ENCODE measurements at regions not wholly inside any gene's neighbourhood (a gene's known extent, or its start where the extent isn't known, plus 50 kb on each side); places are given as distances from the start of the nearest gene placed in this dataset.

GRCh38 chr14:53896726-53897125, 59.9 kb downstream of the BMP4 start:
- FAIRE-seq, result no peak

DNA sequence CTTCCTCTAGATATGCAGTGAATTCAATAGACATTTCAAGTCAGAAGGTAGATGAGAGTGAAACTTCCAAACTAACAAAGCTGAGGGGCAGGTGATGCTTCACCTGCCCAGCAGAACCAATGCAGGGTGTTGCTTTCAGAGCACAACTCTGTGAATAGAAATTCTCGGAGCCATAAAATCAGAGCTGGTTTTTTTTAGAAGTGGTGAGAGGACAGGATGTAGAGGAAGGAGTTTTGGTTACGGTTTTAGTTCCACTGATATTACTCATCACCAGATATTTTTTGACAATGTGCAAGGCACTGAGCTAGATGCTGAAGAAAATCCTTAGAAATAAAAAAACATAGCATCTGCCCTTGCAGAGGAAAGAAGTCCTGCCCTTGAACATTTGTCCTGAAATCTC, 62.2 kb downstream of the BMP4 start:
- FAIRE-seq, result no peak

- peak; percentile 7 for FAIRE-seq
Measured at GRCh38 chr14:53893374-53893773, 63.3 kb downstream of the BMP4 start.

DNA sequence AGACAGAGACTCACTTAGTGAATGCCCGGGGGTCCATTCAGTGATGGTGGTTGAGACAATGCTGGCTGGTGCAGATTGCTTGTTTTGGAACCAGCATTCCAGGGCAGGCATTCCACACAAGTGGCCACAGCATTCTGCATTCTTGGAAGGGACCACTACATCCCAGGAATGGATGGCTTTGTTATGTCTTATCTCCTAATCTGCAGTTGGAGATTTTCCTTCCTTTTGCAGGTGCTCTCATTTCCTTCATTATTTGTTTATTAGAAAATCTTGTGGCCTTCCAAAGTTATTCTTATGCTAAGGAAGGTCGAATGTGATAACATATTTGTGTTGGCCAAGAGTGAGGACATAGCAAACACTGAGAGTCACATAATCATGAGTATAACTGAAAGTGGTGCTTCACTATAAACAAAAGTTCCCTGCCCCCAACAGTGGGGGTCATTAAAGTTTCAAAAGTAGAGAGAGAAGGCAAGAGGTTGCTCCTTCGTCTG, 66.0 kb downstream of the BMP4 start:
- FAIRE-seq, result peak; percentile 90

GRCh38 chr14:53888535-53889386, 67.9 kb downstream of the BMP4 start:
- FAIRE-seq, result no peak

- peak; percentile 93 for FAIRE-seq
Measured at GRCh38 chr14:53885136-53885640, 71.4 kb downstream of the BMP4 start.

- no peak for FAIRE-seq
Measured at GRCh38 chr14:53884601-53885000, 72.0 kb downstream of the BMP4 start.

- FAIRE-seq, result no peak
Measured at GRCh38 chr14:53883739-53884138, 72.9 kb downstream of the BMP4 start.

- FAIRE-seq, result no peak
Measured at GRCh38 chr14:53882684-53883083, 73.9 kb downstream of the BMP4 start.

- FAIRE-seq, result no peak
Measured at GRCh38 chr14:53881921-53882320, 74.7 kb downstream of the BMP4 start.

GRCh38 chr14:53881161-53881871, 75.3 kb downstream of the BMP4 start:
- FAIRE-seq, result peak; percentile 100

GRCh38 chr14:53880761-53881160, 75.9 kb downstream of the BMP4 start:
- no peak for FAIRE-seq

DNA sequence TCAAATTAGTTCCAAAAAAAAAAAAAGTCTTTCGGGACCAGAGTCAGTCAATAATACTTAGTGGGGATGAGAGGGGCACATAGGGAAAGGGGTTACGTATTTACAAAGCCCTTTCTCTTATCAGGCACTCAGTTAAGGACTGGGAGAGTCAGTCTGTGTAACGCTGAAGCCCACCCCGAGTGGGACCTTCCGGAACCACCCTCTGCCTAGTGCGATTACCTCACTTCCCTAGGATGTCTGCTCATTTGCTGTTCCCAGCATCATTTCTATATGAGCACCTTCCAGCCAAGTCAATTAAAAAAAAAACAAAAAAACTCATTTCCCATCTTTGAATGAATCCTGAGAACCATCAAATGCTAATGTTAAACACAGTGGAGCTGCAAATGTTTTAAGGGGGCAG, 76.9 kb downstream of the BMP4 start:
- no peak for FAIRE-seq

DNA sequence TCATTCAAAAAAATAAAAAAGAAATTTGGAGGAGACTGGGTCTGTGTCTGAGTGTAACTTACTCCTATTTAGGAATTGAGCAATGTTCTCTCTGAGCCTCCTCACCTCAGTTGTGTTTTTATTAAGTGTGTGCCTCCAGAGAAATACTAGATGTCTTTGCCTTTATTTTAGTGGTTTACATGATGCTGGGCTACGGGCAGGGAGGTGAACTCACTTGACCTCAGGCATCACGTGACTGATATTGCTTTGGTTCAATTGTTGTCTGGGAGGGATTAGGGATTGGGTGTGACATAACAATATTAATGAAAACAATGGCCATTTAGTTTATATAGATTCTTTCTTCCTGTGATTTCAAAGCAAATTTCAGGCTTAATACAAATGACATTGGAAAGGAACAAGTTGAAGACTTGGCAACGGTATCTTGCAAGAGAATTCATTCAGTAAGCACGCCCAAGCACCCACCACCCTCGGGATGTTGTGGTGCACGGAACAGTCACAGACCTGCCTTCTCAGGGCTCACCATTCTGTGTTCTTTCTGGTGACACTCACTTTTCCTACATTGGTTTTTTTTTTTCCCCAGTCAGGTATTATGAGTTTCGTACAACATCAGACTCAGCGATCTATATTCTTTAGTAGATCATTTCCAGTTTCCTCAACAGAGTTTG, 77.5 kb downstream of the BMP4 start:
- peak; percentile 93 for FAIRE-seq

GRCh38 chr14:53875324-53875897, 81.2 kb downstream of the BMP4 start:
- FAIRE-seq, result no peak

DNA sequence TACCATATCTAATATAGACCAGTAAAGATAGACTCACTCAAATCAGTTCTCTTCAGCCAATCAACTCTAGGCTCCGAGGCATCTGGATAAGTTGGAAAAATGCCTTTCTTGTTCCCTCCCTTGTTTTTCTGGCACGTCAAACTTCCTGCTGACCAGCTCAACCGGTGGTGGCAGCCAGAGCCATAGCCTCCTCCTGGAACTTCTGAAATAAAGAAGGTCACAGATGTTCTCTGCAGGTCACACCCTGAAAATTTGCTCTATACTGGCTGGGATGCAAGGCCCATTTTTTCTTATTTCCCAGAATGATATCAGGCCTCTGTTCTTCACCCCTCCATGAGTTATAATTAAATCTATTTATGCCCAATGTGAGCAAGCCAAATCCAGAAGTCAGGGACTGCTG, 81.9 kb downstream of the BMP4 start:
- no peak for FAIRE-seq

- peak; percentile 60 for FAIRE-seq
Measured at GRCh38 chr14:53872681-53873089, 83.9 kb downstream of the BMP4 start.

DNA sequence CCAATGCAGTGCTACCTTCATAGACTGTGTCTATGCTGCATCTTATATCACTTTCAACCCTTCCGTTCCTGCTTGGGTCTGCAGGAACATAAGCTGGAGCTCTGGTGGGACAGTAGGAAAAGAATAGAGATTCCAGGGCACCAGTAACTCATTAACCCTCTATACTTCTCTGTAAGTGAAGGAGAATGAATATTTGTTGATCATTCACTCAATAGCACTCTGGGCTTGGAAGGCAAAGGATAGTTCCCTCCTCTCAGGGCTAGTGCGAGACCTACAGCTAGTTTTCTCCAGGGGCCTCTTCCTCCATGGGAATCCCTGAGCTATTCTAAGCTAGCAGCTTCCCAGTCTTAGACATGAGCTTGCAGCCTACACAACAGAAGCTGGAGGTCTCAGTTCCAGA, 84.7 kb downstream of the BMP4 start:
- FAIRE-seq, result no peak

DNA sequence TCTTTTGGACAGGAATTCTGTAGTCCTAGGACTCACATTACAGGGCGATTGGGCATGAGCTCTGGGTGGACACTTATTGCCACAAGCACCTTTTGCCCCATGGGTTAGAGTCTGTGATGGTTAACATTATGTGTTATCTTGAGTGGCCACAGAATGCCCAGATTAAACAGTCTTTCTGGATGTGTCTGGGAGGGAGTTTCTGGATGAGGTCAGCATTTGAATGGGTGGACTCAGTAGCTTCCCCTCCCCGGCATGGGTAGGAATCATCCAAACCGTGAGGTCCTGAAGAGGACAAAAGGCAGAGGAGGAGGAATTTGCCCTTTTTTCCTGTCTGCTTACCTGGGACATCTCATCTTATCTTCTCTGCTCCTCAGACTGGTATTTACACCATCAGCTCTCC, 85.6 kb downstream of the BMP4 start:
- FAIRE-seq, result no peak

DNA sequence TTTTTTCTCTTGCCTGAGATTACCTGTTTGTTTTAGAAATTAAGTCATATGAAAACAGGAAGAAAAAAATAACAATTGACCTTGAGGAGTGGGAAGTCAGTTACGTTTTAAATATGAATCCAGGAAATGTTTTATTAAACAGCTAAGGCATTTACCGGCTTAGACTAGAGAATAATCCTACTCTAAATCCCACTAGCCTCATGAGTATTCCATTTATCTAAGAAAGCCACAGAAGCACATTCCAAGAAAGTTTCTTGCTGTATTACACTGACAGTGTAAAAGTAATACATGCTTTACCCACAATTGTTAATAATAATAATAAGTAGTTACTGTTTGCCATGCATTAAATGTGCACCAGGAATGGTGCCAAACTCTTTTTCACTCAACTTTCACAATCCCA, 90.9 kb downstream of the BMP4 start:
- FAIRE-seq, result no peak

DNA sequence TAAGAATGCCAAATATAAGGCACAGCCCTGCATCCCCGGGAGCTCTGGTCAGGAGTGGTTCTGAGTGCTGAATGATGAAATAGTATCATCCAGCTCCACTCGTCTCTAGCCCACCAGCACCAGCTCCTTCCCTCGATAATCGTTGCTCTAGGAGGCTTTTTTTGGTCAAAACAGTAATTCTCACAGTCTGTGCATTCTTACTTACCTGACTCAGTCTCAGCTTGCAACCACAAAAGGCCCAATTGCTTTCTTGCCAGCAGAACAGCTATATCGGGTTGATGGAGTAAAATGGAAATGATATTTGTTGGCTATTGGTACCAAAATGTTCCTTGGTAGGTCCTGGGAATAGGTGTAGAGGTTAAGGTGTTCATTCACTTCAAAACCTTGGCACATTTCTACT, 94.8 kb downstream of the BMP4 start:
- FAIRE-seq, result no peak

GRCh38 chr14:53858345-53858684, 98.3 kb downstream of the BMP4 start:
- no peak for FAIRE-seq
